GM12878 (cell line): ENCODE measurements at regions not wholly inside any gene's neighbourhood (a gene's known extent, or its start where the extent isn't known, plus 50 kb on each side); places are given as distances from the start of the nearest gene placed in this dataset.
A peak's percentile ranks its signal among the peaks of the same experiment; 100 is the strongest.

Source experiments
- ATF7 ChIP-seq: fragments of 450-650 bp; IDR thresholded peaks from 2 replicates; pipeline ENCODE4 v1.6.1; 2016; ENCODE audit warnings: low read depth, mild to moderate bottlenecking
- BCL11A ChIP-seq: IDR thresholded peaks from 2 replicates; pipeline ENCODE4 v1.6.1; 2011; ENCODE audit warnings: low read depth, low read length
- CUX1 ChIP-seq: IDR thresholded peaks from 2 replicates; pipeline ENCODE4 v1.6.1; 2012; ENCODE audit warnings: improper control_type of control experiment, low read depth, low read length; ENCODE audit not compliant: insufficient replicate concordance
- DPF2 ChIP-seq: fragments of 450-650 bp; IDR thresholded peaks from 2 replicates; pipeline ENCODE4 v1.6.1; 2017; ENCODE audit warnings: mild to moderate bottlenecking
- GABPA ChIP-seq: IDR thresholded peaks from 2 replicates; pipeline ENCODE4 v1.6.1; 2014; ENCODE audit warnings: antibody characterized with exemption, low read depth, mild to moderate bottlenecking, inconsistent platforms
- JUNB ChIP-seq: IDR thresholded peaks from 2 replicates; pipeline ENCODE4 v1.6.1; 2016; ENCODE audit warnings: antibody characterized with exemption, mild to moderate bottlenecking
- MXI1 ChIP-seq: fragments of 150-350 bp; IDR thresholded peaks from 2 replicates; pipeline ENCODE4 v1.6.1; 2011; ENCODE audit warnings: low read depth, mild to moderate bottlenecking, inconsistent platforms, low read length, improper control_type of control experiment
- NFIC ChIP-seq: IDR thresholded peaks from 2 replicates; pipeline ENCODE4 v1.6.1; 2012; ENCODE audit warnings: low read depth, mild to moderate bottlenecking, inconsistent platforms, low read length, moderate library complexity
- NRF1 ChIP-seq: conservative IDR thresholded peaks from 2 replicates; pipeline ENCODE4 v1.6.1; 2011; ENCODE audit warnings: mild to moderate bottlenecking, low read depth, low read length, improper control_type of control experiment
- POLR2AphosphoS2 ChIP-seq: IDR thresholded peaks from 2 replicates; pipeline ENCODE4 v1.6.1; 2011; ENCODE audit warnings: low read depth, mild to moderate bottlenecking, low read length, improper control_type of control experiment, moderate library complexity
- RB1 ChIP-seq: fragments of 450-650 bp; formaldehyde crosslinking; IDR thresholded peaks from 2 replicates; pipeline ENCODE4 v1.6.1; 2017; ENCODE audit warnings: mild to moderate bottlenecking, borderline replicate concordance
- RBBP5 ChIP-seq: fragments of 200-600 bp; sonication (generic); conservative IDR thresholded peaks from 2 replicates; pipeline ENCODE4 v1.6.1; 2016
- RUNX3 ChIP-seq: IDR thresholded peaks from 2 replicates; pipeline ENCODE4 v1.6.1; 2012; ENCODE audit warnings: low read length, inconsistent platforms
- SIN3A ChIP-seq: IDR thresholded peaks from 2 replicates; pipeline ENCODE4 v1.6.1; 2012; ENCODE audit warnings: low read depth, low read length, improper control_type of control experiment
- STAT1 ChIP-seq: fragments of 450-650 bp; conservative IDR thresholded peaks from 2 replicates; pipeline ENCODE4 v1.6.1; 2014; ENCODE audit warnings: antibody characterized with exemption, mild to moderate bottlenecking
- TARDBP ChIP-seq: IDR thresholded peaks from 2 replicates; pipeline ENCODE4 v1.6.1; 2016; ENCODE audit warnings: borderline replicate concordance
- ZNF622 ChIP-seq: fragments of 450-650 bp; IDR thresholded peaks from 2 replicates; pipeline ENCODE4 v1.6.1; 2017; ENCODE audit warnings: mild to moderate bottlenecking, inconsistent platforms
- TF ChIP-seq, protein P1 (sequence below): fragments of 450-650 bp; IDR thresholded peaks from 2 replicates; pipeline ENCODE4 v1.6.1; 2018; ENCODE audit warnings: borderline replicate concordance, mild to moderate bottlenecking; ENCODE audit not compliant: partially characterized antibody
- TF ChIP-seq, protein P2 (sequence below): fragments of 450-650 bp; IDR thresholded peaks from 2 replicates; pipeline ENCODE4 v1.6.1; 2016; ENCODE audit warnings: mild to moderate bottlenecking, moderate library complexity, borderline replicate concordance

DNA sequence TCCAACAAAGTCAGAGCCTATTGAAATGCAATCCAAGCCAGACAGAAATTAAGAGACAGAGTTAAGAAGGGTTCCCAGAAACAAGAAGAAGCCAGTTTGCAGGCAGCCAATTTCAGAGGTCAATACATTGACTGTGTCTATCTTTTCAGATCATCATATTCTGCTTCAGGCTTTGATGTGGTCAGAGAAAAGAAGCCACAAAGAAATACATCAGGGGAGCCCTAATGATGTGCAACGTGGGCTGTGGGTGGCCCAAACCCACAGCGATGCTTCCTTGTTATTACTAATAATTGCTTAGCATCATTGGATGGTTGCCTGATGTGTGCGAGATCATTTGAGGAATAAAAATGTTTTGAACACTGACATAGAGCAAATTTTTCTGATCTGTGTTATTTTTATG lies 99.0 kb upstream of the DUSP21 start (continued):
- TF ChIP-seq ZNF622 (no peak), RUNX3 (peak; percentile 81), BCL11A (peak; percentile 89; the same call in 1 of the 2 replicates), GABPA (no peak), TARDBP (no peak), NFIC (0 out of 2 replicates have a peak, but pooled peaks have one; percentile 20), RBBP5 (no peak), SIN3A (no peak), POLR2AphosphoS2 (no peak), STAT1 (no peak), DPF2 (no peak), JUNB (no peak), MXI1 (no peak), RB1 (no peak), ATF7 (no peak), NRF1 (no peak), CUX1 (peak; percentile 21)
- TF ChIP-seq, protein P1, sequence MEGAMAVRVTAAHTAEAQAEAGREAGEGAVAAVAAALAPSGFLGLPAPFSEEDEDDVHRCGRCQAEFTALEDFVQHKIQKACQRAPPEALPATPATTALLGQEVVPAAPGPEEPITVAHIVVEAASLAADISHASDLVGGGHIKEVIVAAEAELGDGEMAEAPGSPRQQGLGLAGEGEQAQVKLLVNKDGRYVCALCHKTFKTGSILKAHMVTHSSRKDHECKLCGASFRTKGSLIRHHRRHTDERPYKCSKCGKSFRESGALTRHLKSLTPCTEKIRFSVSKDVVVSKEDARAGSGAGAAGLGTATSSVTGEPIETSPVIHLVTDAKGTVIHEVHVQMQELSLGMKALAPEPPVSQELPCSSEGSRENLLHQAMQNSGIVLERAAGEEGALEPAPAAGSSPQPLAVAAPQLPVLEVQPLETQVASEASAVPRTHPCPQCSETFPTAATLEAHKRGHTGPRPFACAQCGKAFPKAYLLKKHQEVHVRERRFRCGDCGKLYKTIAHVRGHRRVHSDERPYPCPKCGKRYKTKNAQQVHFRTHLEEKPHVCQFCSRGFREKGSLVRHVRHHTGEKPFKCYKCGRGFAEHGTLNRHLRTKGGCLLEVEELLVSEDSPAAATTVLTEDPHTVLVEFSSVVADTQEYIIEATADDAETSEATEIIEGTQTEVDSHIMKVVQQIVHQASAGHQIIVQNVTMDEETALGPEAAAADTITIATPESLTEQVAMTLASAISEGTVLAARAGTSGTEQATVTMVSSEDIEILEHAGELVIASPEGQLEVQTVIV = no peak
- TF ChIP-seq, protein P2, sequence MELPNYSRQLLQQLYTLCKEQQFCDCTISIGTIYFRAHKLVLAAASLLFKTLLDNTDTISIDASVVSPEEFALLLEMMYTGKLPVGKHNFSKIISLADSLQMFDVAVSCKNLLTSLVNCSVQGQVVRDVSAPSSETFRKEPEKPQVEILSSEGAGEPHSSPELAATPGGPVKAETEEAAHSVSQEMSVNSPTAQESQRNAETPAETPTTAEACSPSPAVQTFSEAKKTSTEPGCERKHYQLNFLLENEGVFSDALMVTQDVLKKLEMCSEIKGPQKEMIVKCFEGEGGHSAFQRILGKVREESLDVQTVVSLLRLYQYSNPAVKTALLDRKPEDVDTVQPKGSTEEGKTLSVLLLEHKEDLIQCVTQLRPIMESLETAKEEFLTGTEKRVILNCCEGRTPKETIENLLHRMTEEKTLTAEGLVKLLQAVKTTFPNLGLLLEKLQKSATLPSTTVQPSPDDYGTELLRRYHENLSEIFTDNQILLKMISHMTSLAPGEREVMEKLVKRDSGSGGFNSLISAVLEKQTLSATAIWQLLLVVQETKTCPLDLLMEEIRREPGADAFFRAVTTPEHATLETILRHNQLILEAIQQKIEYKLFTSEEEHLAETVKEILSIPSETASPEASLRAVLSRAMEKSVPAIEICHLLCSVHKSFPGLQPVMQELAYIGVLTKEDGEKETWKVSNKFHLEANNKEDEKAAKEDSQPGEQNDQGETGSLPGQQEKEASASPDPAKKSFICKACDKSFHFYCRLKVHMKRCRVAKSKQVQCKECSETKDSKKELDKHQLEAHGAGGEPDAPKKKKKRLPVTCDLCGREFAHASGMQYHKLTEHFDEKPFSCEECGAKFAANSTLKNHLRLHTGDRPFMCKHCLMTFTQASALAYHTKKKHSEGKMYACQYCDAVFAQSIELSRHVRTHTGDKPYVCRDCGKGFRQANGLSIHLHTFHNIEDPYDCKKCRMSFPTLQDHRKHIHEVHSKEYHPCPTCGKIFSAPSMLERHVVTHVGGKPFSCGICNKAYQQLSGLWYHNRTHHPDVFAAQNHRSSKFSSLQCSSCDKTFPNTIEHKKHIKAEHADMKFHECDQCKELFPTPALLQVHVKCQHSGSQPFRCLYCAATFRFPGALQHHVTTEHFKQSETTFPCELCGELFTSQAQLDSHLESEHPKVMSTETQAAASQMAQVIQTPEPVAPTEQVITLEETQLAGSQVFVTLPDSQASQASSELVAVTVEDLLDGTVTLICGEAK = no peak
